ENCODE measurements at regions not wholly inside any gene's neighbourhood (a gene's known extent, or its start where the extent isn't known, plus 50 kb on each side); places are given as distances from the start of the nearest gene placed in this dataset.

DNA sequence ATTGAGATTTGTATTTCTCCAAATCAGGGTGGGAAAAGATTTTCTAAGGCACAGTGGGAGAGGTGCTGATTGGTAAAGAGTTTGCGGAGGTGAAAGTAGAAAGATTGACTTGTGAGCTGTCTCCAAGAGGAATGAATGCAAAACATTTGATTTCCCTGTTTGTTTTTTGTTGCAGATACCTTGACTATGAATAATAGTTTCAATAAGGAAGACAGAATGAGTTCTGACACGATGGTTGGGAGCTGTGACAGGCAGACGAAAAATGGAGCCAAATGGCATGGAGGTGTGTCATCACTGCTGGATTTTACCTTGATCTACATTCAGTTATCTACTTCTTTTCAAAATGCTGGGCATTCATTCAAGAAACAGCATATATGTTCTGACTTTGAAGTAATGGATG, 145.1 kb downstream of the NFKBIZ start:
- no peaks in the 10 kb centered on the region for H3K36me3 ChIP-seq (ENCODE audit: insufficient read depth, low read length)
- no peaks in the 10 kb centered on the region for H4K20me1 ChIP-seq (ENCODE audit: insufficient read depth, low read length)
- no peaks in the 10 kb centered on the region for H3K9me3 ChIP-seq (ENCODE audit: insufficient read depth, low read length, severe bottlenecking)
- no peak overlapping the region for H3K4me3 ChIP-seq (ENCODE audit: low read depth in 1 of 2, low read length in 2 of 2)
- H3K27ac ChIP-seq (ENCODE audit: low read length): no peak overlapping the region
- H3K9ac ChIP-seq (ENCODE audit: low read depth, low read length): no peak overlapping the region
- no peaks in the 10 kb centered on the region for H3K79me2 ChIP-seq (ENCODE audit: insufficient read depth, low read length)
- DNase-seq (no peak), ATAC-seq (ENCODE audit: insufficient read depth, low read depth) (no peak)
- H3K4me2 ChIP-seq (ENCODE audit: insufficient read depth, low read length): no peak overlapping the region
- no peaks in the 10 kb centered on the region for H3K4me1 ChIP-seq (ENCODE audit: insufficient read depth, low read length)
- no peak overlapping the region for H2AFZ ChIP-seq (ENCODE audit: low read depth, low read length)
- H3K27me3 ChIP-seq (ENCODE audit: insufficient read depth, low read length, poor library complexity): peaks cover 4% of the 10 kb centered on the region
- TF ChIP-seq, protein P1, sequence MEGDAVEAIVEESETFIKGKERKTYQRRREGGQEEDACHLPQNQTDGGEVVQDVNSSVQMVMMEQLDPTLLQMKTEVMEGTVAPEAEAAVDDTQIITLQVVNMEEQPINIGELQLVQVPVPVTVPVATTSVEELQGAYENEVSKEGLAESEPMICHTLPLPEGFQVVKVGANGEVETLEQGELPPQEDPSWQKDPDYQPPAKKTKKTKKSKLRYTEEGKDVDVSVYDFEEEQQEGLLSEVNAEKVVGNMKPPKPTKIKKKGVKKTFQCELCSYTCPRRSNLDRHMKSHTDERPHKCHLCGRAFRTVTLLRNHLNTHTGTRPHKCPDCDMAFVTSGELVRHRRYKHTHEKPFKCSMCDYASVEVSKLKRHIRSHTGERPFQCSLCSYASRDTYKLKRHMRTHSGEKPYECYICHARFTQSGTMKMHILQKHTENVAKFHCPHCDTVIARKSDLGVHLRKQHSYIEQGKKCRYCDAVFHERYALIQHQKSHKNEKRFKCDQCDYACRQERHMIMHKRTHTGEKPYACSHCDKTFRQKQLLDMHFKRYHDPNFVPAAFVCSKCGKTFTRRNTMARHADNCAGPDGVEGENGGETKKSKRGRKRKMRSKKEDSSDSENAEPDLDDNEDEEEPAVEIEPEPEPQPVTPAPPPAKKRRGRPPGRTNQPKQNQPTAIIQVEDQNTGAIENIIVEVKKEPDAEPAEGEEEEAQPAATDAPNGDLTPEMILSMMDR (IDR thresholded peaks at IDR 0.05; ENCODE audit: borderline replicate concordance, extremely low read depth, low read length, poor library complexity, severe bottlenecking): no peak
- TF ChIP-seq EZH2 (IDR thresholded peaks at IDR 0.05; ENCODE audit: borderline replicate concordance, low read depth, low read length, severe bottlenecking): no peak

DNA sequence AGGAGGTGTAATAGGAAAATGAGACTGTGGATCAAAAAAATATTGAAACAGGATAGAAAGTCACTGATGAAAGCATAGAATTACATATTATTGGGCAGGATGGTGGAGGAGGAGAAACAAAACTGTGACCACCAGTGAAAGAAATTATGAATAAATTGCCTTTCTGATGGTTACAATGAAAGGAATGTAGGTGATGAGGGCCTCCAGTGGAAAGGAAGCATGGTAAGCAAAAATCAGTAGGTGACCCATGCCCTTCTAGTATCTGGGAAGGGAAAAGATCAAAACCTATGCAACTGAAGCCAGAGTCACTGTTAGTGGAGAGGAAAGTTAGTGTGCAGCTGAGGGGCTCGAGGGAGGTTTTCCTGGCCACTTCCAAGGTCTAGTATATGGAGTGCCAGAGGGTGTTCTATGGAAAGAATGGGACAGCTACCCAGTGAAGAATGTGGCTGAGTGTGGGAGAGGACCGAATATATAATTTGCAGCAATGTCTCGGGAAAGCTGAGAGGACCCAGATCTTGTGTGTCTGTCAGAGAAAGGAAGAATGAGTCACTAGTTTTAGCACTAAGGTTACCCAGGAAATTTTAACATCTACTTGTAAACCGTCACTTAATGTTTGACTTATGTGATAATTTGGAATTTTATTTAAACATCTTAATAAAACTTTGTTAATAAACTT, 146.2 kb downstream of the NFKBIZ start:
- TF ChIP-seq EZH2 (IDR thresholded peaks at IDR 0.05; ENCODE audit: borderline replicate concordance, low read depth, low read length, severe bottlenecking): no peak
- TF ChIP-seq, protein P1 (IDR thresholded peaks at IDR 0.05; ENCODE audit: borderline replicate concordance, extremely low read depth, low read length, poor library complexity, severe bottlenecking): no peak
- Histone ChIP-seq H3K36me3 (ENCODE audit: insufficient read depth, low read length) (no peaks in the 10 kb centered on the region), H3K4me2 (ENCODE audit: insufficient read depth, low read length) (no peak overlapping the region), H3K9ac (ENCODE audit: low read depth, low read length) (no peak overlapping the region), H3K27me3 (ENCODE audit: insufficient read depth, low read length, poor library complexity) (peaks cover 6% of the 10 kb centered on the region), H3K9me3 (ENCODE audit: insufficient read depth, low read length, severe bottlenecking) (no peaks in the 10 kb centered on the region), H4K20me1 (ENCODE audit: insufficient read depth, low read length) (no peaks in the 10 kb centered on the region), H3K4me3 (ENCODE audit: low read depth in 1 of 2, low read length in 2 of 2) (no peak overlapping the region), H3K4me1 (ENCODE audit: insufficient read depth, low read length) (no peaks in the 10 kb centered on the region), H3K27ac (ENCODE audit: low read length) (no peak overlapping the region), H2AFZ (ENCODE audit: low read depth, low read length) (no peak overlapping the region), H3K79me2 (ENCODE audit: insufficient read depth, low read length) (no peaks in the 10 kb centered on the region)
- ATAC-seq (ENCODE audit: insufficient read depth, low read depth) (no peak), DNase-seq (no peak)

DNA sequence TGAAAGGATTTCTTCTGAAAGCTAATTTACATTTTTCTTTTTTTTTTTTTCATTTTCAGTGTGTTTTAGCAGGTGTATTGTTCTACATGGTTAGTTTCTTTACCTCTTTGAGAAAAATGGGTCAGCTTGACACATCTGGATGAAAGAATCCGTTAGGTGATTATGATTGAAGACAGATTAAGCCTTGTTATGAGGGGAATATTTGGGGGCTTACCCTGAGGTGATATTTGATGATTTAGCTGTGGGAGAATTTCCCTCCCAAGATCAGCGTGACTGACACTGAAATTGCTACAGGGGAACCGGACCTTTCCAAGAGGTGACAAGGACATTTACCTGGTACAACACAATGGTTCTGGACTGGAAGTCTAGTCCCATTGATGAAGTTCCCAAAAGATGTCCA, 147.5 kb downstream of the NFKBIZ start:
- DNase-seq (no peak), ATAC-seq (ENCODE audit: insufficient read depth, low read depth) (no peak)
- TF ChIP-seq, protein P1 (IDR thresholded peaks at IDR 0.05; ENCODE audit: borderline replicate concordance, extremely low read depth, low read length, poor library complexity, severe bottlenecking): no peak
- no peak for TF ChIP-seq EZH2 (IDR thresholded peaks at IDR 0.05; ENCODE audit: borderline replicate concordance, low read depth, low read length, severe bottlenecking)
- no peak overlapping the region for H3K9ac ChIP-seq (ENCODE audit: low read depth, low read length)
- H3K27me3 ChIP-seq (ENCODE audit: insufficient read depth, low read length, poor library complexity): peaks cover 6% of the 10 kb centered on the region
- H3K4me1 ChIP-seq (ENCODE audit: insufficient read depth, low read length): no peaks in the 10 kb centered on the region
- H3K4me3 ChIP-seq (ENCODE audit: low read depth in 1 of 2, low read length in 2 of 2): no peak overlapping the region
- H3K79me2 ChIP-seq (ENCODE audit: insufficient read depth, low read length): no peaks in the 10 kb centered on the region
- H3K9me3 ChIP-seq (ENCODE audit: insufficient read depth, low read length, severe bottlenecking): no peaks in the 10 kb centered on the region
- H2AFZ ChIP-seq (ENCODE audit: low read depth, low read length): no peak overlapping the region
- no peaks in the 10 kb centered on the region for H3K36me3 ChIP-seq (ENCODE audit: insufficient read depth, low read length)
- H3K27ac ChIP-seq (ENCODE audit: low read length): no peak overlapping the region
- H4K20me1 ChIP-seq (ENCODE audit: insufficient read depth, low read length): no peaks in the 10 kb centered on the region
- no peak overlapping the region for H3K4me2 ChIP-seq (ENCODE audit: insufficient read depth, low read length)

Measured in DND-41 (cell line).